ENCODE measurements at regions not wholly inside any gene's neighbourhood (a gene's known extent, or its start where the extent isn't known, plus 50 kb on each side); places are given as distances from the start of the nearest gene placed in this dataset.

GRCh38 chr2:217729421-217730053 lies 273.3 kb downstream of the TNS1 start:
- TF ChIP-seq CTCF (IDR thresholded peaks at IDR 0.05) (no peak), POLR2A (IDR thresholded peaks at IDR 0.05) (no peak), POLR2AphosphoS5 (IDR thresholded peaks at IDR 0.05) (no peak)
